ENCODE measurements at regions not wholly inside any gene's neighbourhood (a gene's known extent, or its start where the extent isn't known, plus 50 kb on each side); places are given as distances from the start of the nearest gene placed in this dataset.

DNA sequence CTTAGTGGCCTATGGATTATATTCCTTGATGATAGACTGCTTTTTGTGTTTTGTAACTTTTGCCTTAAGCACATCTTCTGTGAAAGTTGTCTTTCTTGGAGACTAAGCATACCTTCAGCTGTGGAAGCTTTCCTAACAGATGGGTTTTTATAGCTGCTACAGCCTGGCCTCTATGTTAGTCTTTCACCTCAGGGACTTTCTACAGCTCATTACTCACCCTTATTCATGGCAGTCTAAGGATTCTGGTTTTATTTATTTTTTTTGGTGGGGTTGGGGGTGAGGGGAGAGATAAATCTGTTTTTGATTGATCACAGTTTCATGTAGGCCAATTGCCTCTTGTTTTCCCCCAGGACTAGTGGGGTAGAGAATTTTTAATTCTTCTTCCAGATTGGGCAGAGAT is 219.9 kb downstream of the DKK1 start:
- TF ChIP-seq, protein P1, sequence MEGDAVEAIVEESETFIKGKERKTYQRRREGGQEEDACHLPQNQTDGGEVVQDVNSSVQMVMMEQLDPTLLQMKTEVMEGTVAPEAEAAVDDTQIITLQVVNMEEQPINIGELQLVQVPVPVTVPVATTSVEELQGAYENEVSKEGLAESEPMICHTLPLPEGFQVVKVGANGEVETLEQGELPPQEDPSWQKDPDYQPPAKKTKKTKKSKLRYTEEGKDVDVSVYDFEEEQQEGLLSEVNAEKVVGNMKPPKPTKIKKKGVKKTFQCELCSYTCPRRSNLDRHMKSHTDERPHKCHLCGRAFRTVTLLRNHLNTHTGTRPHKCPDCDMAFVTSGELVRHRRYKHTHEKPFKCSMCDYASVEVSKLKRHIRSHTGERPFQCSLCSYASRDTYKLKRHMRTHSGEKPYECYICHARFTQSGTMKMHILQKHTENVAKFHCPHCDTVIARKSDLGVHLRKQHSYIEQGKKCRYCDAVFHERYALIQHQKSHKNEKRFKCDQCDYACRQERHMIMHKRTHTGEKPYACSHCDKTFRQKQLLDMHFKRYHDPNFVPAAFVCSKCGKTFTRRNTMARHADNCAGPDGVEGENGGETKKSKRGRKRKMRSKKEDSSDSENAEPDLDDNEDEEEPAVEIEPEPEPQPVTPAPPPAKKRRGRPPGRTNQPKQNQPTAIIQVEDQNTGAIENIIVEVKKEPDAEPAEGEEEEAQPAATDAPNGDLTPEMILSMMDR (IDR thresholded peaks at IDR 0.05; ENCODE audit: borderline replicate concordance, extremely low read depth, low read length, poor library complexity, severe bottlenecking) = no peak
- TF ChIP-seq EZH2 (IDR thresholded peaks at IDR 0.05; ENCODE audit: borderline replicate concordance, low read depth, low read length, severe bottlenecking) = no peak

All from DND-41 (cell line).